GM23248 (cell line): ENCODE measurements at regions not wholly inside any gene's neighbourhood (a gene's known extent, or its start where the extent isn't known, plus 50 kb on each side); places are given as distances from the start of the nearest gene placed in this dataset.

ENCODE experiments used
- EZH2 ChIP-seq: fragments of 200-600 bp; sonication (generic); IDR thresholded peaks from 2 replicates; pipeline ENCODE4 v1.6.1; 2018; ENCODE audit warnings: antibody characterized with exemption, mild to moderate bottlenecking; ENCODE audit not compliant: insufficient read depth, poor library complexity, severe bottlenecking
- EZH2phosphoT487 ChIP-seq: fragments of 200-600 bp; sonication (generic); IDR thresholded peaks from 2 replicates; pipeline ENCODE4 v1.6.1; 2018; ENCODE audit warnings: antibody characterized with exemption, moderate library complexity, mild to moderate bottlenecking, low read depth; ENCODE audit not compliant: insufficient read depth

GRCh38 chr11:128184981-128185380, 402.4 kb downstream of the ETS1 start:
- TF ChIP-seq EZH2: no peak
- no peak for TF ChIP-seq EZH2phosphoT487
